Sigmoid colon (tissue), 4 donors: ENCODE measurements at regions not wholly inside any gene's neighbourhood (a gene's known extent, or its start where the extent isn't known, plus 50 kb on each side); places are given as distances from the start of the nearest gene placed in this dataset.

Experiments
- POLR2AphosphoS5 ChIP-seq, 4 donors: sonication (generic); formaldehyde crosslinking; IDR thresholded peaks; one replicate each; pipeline ENCODE4 v1.6.1; 2017; ENCODE audit warnings: antibody characterized with exemption in 4 of 4
- TF ChIP-seq, protein P1 (sequence below), 4 experiments: fragments of 450-650 bp in 3 of 4; fragments of 200-600 bp in 1 of 4; IDR thresholded peaks; one replicate each; pipeline ENCODE4 v1.5.1; 2016 to 2019; ENCODE audit warnings: antibody characterized with exemption in 4 of 4, mild to moderate bottlenecking in 3 of 4, moderate library complexity in 2 of 4

DNA sequence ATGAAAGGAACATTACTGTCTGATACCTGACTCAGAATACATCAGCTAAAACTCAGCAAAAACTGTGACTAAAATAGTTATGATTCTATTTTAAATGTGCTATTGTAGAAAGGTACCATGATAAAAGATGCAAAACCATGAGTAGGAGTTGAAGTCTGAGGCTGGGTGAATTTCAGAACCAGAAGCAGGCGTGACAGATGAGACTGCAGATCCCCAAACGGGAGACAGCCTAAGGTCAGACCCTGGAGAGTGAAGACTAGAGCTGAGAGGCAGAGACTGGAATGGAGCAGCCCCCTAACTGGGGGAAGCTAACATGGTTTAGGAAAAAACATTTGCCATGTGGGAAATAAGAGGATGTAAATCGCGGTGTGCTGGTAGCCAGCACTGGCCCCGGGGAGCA lies 275.8 kb downstream of the POM121L12 start:
- TF ChIP-seq, protein P1, sequence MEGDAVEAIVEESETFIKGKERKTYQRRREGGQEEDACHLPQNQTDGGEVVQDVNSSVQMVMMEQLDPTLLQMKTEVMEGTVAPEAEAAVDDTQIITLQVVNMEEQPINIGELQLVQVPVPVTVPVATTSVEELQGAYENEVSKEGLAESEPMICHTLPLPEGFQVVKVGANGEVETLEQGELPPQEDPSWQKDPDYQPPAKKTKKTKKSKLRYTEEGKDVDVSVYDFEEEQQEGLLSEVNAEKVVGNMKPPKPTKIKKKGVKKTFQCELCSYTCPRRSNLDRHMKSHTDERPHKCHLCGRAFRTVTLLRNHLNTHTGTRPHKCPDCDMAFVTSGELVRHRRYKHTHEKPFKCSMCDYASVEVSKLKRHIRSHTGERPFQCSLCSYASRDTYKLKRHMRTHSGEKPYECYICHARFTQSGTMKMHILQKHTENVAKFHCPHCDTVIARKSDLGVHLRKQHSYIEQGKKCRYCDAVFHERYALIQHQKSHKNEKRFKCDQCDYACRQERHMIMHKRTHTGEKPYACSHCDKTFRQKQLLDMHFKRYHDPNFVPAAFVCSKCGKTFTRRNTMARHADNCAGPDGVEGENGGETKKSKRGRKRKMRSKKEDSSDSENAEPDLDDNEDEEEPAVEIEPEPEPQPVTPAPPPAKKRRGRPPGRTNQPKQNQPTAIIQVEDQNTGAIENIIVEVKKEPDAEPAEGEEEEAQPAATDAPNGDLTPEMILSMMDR (IDR thresholded peaks at IDR 0.05) = no peak
- TF ChIP-seq POLR2AphosphoS5 (IDR thresholded peaks at IDR 0.05) = no peak
